Esophagus squamous epithelium (tissue), 5 donors: ENCODE measurements at regions not wholly inside any gene's neighbourhood (a gene's known extent, or its start where the extent isn't known, plus 50 kb on each side); places are given as distances from the start of the nearest gene placed in this dataset.
A peak's percentile ranks its signal among the peaks of the same experiment; 100 is the strongest.
"Not testable (repeated sequence)": the region's sequence is repeated elsewhere in the genome, so short reads cannot be mapped to it uniquely, and the experiment has no call there.

Source experiments
- DNase-seq: peaks from one replicate; lab custom pipeline; 2025; lab: John Stamatoyannopoulos, UW
- H3K27ac ChIP-seq, 4 donors: fragments of 200-600 bp; sonication (generic); one replicate each; pipeline ENCODE4 v1.5.1; 2016 to 2019; ENCODE audit warnings: mild to moderate bottlenecking in 1 of 4
- H3K27me3 ChIP-seq, 4 donors: fragments of 200-600 bp; sonication (generic); 1 replicate in 3 of 4; 2 replicates in 1 of 4; pipeline versions ENCODE4 v1.5.1 to v1.6.0; 2017 to 2021; ENCODE audit warnings: antibody characterized with exemption in 1 of 4
- H3K36me3 ChIP-seq, 3 donors: fragments of 200-600 bp; sonication (generic); one replicate each; pipeline ENCODE4 v1.5.1; 2016 to 2019
- H3K4me1 ChIP-seq, 3 donors: fragments of 200-600 bp; sonication (generic); one replicate each; pipeline ENCODE4 v1.5.1; 2017 to 2019
- H3K4me3 ChIP-seq, 4 donors: fragments of 200-600 bp; sonication (generic); 1 replicate in 3 of 4; 2 replicates in 1 of 4; pipeline ENCODE4 v1.5.1; 2016 to 2019; ENCODE audit warnings: mild to moderate bottlenecking in 2 of 4, moderate library complexity in 1 of 4
- H3K9me3 ChIP-seq, 3 donors: fragments of 200-600 bp; sonication (generic); one replicate each; pipeline ENCODE4 v1.5.1; 2016 to 2019
- CTCF ChIP-seq, 6 experiments: fragments of 450-650 bp in 4 of 6; fragments of 200-600 bp in 2 of 6; sonication (generic) in 2 of 6; IDR thresholded peaks; one replicate each; pipeline ENCODE4 v1.5.1; 2016 to 2019; ENCODE audit warnings: antibody characterized with exemption in 6 of 6, mild to moderate bottlenecking in 4 of 6, moderate library complexity in 4 of 6
- WGBS, 2 donors: methylation state at CpG; one replicate each; pipeline ENCODE4 v1.1.5; 2018; 5-methylcytosine and 5-hydroxymethylcytosine counted together
- intact Hi-C: fragments of 100-400 bp; cut with DNase I; formaldehyde crosslinking; loops from one replicate; pipeline ENCODE4 v1.15.0; 2022
- donor health status: DM: yes; HTN: yes; CAD: no.

- H3K27ac ChIP-seq, H3K36me3 ChIP-seq, H3K27me3 ChIP-seq, DNase-seq, H3K9me3 ChIP-seq, H3K4me1 ChIP-seq, intact Hi-C loops, H3K4me3 ChIP-seq: not testable (repeated sequence)
- 33% methylated on average over 1 of the region's 4 CpGs; no CpG with 5 or more reads in 1 of the 2 donors for WGBS, 2 donors
These were observed 308.8 kb upstream of the PLGLB1 start for GRCh38 chr2:87330486-87330885.

DNA sequence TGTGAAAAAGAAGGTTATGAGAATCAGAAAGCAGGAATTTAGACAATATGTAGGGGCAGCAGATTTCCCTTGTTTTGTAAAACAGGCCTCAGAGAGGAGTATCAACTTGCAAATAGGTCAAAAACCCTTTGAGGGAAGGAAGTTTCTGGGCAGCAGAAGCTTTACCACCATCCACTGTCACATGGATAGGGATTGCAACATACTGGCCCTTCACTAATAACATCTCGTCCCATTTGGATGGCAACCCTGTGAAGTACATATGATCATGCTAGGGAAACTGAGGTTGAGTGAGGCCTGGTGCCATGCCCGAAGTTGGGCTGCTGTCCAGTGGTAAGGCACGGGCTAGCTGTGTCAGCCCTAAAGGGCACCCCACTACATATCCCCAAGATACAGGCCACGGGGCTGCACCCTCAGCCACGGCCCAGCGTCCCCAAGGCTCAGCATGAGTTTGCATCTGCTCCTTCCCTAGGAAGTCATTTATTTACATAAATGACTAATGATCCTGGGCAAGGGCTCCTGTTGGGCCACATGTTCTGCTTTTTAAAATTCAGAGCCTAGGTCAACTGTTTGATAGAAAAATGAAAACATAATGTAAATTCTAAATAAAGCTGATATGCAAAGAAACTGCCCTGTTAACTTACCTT lies 310.4 kb upstream of the PLGLB1 start:
- H3K27me3 ChIP-seq, H3K36me3 ChIP-seq, DNase-seq, H3K9me3 ChIP-seq, H3K4me1 ChIP-seq, H3K27ac ChIP-seq, intact Hi-C loops, H3K4me3 ChIP-seq: not testable (repeated sequence)
- no CpG with 5 or more reads among the region's 6 CpGs for whole genome bisulfite sequencing, 2 donors

DNA sequence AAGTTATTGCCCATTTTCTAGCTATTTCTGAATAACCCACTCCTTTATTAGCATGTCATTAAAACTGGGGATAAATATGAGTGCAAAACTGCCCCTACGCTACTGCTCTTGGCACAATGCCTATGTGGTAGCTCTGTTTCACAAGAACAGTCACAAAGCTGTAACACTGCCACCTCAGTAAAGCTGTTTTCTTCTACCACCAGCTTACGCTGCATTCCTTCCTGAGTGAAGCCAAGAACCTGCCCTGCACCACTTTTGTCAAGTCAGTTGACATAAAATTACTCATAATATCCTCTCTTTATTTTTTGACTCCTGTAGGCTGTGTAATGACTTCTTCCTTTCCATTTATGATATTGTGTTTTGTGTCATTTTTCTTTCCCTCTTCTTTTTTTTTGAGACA lies 313.2 kb upstream of the PLGLB1 start:
- H3K27me3 ChIP-seq, H3K36me3 ChIP-seq, H3K4me3 ChIP-seq, H3K27ac ChIP-seq, H3K4me1 ChIP-seq, intact Hi-C loops, DNase-seq, H3K9me3 ChIP-seq: not testable (repeated sequence)
- WGBS, 2 donors, result 73 to 74% methylated on average over 2 of the region's 2 CpGs

DNA sequence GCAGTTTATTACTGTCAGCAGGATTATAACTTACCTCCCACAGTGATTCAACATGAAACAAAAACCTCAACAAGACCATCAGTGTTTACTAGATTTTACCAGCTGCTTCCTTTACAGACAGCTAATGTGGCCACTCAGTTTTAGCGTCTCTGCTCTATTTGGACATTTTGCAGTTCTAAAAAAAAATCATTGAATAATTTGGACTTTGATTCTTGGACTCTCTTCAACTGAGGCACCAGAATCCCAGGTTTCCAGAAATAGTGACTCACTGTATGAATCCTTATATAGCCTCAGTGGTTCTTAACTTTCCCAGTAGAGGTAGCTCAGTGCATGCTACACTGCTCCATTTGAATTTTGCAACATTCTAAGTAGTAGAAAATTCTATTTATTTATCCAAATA lies 317.4 kb upstream of the PLGLB1 start:
- 17 to 27% methylated on average over 1 of the region's 1 CpG for WGBS, 2 donors
- intact Hi-C loops, H3K27me3 ChIP-seq, DNase-seq, H3K4me3 ChIP-seq, H3K4me1 ChIP-seq, H3K36me3 ChIP-seq, H3K9me3 ChIP-seq, H3K27ac ChIP-seq: not testable (repeated sequence)

DNA sequence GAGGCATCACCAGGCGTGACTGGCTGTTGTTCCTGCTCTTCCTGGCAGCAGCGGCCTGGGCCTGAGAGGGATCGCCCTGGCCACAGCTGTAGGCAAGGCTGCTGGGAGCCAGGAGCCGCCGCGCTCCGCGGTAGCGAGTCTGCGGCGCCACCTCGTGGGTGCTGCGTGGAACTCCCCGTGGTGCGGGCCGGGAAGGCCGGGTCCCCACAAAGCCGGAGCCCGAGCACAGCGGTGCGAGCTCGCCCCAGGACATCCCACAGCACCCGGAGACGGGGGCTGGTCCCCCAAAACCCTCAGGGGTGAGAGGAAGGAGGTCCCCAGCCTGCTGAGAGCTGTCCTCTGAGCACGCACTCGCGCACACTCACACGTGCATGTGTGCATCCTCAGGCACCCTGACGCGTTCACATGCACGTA lies 320.0 kb upstream of the PLGLB1 start:
- intact Hi-C loops, H3K4me1 ChIP-seq, DNase-seq, H3K27me3 ChIP-seq, H3K4me3 ChIP-seq, H3K36me3 ChIP-seq, H3K9me3 ChIP-seq, H3K27ac ChIP-seq: not testable (repeated sequence)
- WGBS, 2 donors, result 16 to 54% methylated on average over 3 to 11 of the region's 31 CpGs
- TF ChIP-seq CTCF (IDR thresholded peaks at IDR 0.05), result peak; percentile 30 to 58 (median 40)

DNA sequence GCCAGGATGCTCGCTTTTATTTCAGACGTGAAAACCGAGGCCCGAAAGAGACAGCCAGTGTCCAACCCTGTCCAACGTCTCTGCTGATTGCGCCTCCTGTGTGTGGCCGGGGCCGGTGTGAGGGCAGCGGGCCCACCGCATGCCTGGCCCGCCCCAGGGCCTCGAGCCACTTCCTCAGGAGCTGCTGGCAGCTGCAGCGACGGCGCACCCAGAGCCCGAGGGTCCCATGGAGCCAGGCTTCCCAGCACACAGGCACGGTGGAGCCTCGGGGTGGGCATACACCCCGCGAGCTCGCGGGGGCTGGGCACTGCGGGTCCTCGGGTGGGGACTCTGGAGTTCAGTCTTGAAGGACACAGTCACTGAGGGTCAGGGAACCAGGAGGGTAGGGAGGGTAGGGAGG lies 320.5 kb upstream of the PLGLB1 start:
- intact Hi-C loops, DNase-seq: not testable (repeated sequence)
- WGBS, 2 donors, result 92% methylated on average over 2 of the region's 24 CpGs; no CpG with 5 or more reads in 1 of the 2 donors

GRCh38 chr2:87343347-87343746 lies 321.7 kb upstream of the PLGLB1 start:
- H3K27ac ChIP-seq, H3K36me3 ChIP-seq, H3K4me1 ChIP-seq, H3K27me3 ChIP-seq, intact Hi-C loops, H3K4me3 ChIP-seq, DNase-seq, H3K9me3 ChIP-seq: not testable (repeated sequence)
- 40 to 75% methylated on average over 2 of the region's 6 CpGs for whole genome bisulfite sequencing, 2 donors

More for the DNA sequence above, 320.5 kb upstream of the PLGLB1 start:
- H3K4me3 ChIP-seq, H3K27me3 ChIP-seq, H3K4me1 ChIP-seq, H3K36me3 ChIP-seq, H3K9me3 ChIP-seq, H3K27ac ChIP-seq: not testable (repeated sequence)

DNA sequence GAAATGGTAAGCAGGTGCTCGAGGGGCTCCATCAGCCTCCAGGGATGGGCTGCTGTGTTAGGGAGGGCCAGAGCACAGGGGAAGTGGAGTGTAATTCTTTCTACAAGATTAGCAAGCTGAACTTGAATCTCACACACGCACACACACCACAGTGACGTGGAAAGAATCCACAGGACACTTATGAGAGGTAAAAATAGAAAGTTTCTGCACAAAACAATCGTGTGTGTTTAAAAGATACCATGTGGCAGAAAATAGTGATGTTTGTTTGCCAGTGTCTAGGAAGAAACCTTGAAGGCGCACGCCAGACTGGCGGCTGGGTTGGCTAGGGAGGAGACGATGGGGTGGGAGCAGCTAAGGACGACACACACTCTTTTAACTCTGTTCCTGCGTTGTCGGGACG lies 323.6 kb upstream of the PLGLB1 start:
- H3K9me3 ChIP-seq, DNase-seq, H3K27ac ChIP-seq, H3K4me1 ChIP-seq, intact Hi-C loops, H3K4me3 ChIP-seq, H3K27me3 ChIP-seq, H3K36me3 ChIP-seq: not testable (repeated sequence)
- 63 to 74% methylated on average over 11 of the region's 12 CpGs for WGBS, 2 donors

GRCh38 chr2:87348556-87348955 lies 326.9 kb upstream of the PLGLB1 start:
- WGBS, 2 donors, result 92 to 93% methylated on average over 43 to 46 of the region's 56 CpGs
- H3K4me1 ChIP-seq, H3K27me3 ChIP-seq, intact Hi-C loops, H3K27ac ChIP-seq, DNase-seq, H3K9me3 ChIP-seq, H3K36me3 ChIP-seq: not testable (repeated sequence)
- H3K4me3 ChIP-seq, result peak overlapping the region in 2 of 4 donors; percentile 4 to 30

- intact Hi-C loops, DNase-seq, H3K4me3 ChIP-seq: not testable (repeated sequence)
These were observed 327.4 kb upstream of the PLGLB1 start for GRCh38 chr2:87349006-87349405.

GRCh38 chr2:87352178-87352934 lies 330.7 kb upstream of the PLGLB1 start:
- 88% methylated on average over 5 of the region's 21 CpGs; no CpG with 5 or more reads in 1 of the 2 donors for WGBS, 2 donors
- intact Hi-C loops, DNase-seq: not testable (repeated sequence)

More at GRCh38 chr2:87349006-87349405, 327.4 kb upstream of the PLGLB1 start:
- H3K9me3 ChIP-seq, H3K4me1 ChIP-seq, H3K36me3 ChIP-seq, H3K27me3 ChIP-seq, H3K27ac ChIP-seq: not testable (repeated sequence)
- 77 to 95% methylated on average over 10 to 22 of the region's 53 CpGs for WGBS, 2 donors

GRCh38 chr2:87353408-87353807 lies 331.8 kb upstream of the PLGLB1 start:
- H3K9me3 ChIP-seq, H3K36me3 ChIP-seq, H3K4me3 ChIP-seq, intact Hi-C loops, DNase-seq, H3K27me3 ChIP-seq, H3K4me1 ChIP-seq, H3K27ac ChIP-seq: not testable (repeated sequence)
- WGBS, 2 donors, result 77 to 88% methylated on average over 5 of the region's 10 CpGs

More at GRCh38 chr2:87352178-87352934, 330.7 kb upstream of the PLGLB1 start:
- H3K9me3 ChIP-seq, H3K36me3 ChIP-seq, H3K27ac ChIP-seq, H3K27me3 ChIP-seq, H3K4me1 ChIP-seq, H3K4me3 ChIP-seq: not testable (repeated sequence)
